ENCODE measurements at regions not wholly inside any gene's neighbourhood (a gene's known extent, or its start where the extent isn't known, plus 50 kb on each side); places are given as distances from the start of the nearest gene placed in this dataset.

DNA sequence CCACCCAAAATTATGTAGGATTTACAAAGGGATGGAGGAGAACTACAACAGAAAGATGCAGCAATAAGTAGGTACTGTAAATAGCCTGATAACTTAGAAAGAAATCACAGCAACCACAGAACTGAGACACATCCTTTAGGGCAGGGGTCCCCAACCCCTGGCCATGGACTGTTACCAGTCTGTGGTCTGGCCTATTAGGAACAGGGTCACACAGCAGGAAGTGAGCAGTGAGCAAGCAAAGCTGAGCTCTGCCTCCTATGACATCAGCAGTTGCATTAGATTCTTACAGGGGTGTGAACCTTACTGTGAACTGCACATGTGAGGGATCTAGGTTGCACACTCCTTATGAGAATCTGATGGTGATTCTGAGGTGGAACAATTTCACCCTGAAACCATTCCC, 997.6 kb downstream of the DIAPH3 start:
- TF ChIP-seq CTCF (IDR thresholded peaks at IDR 0.05) = no peak
- no peak for TF ChIP-seq POLR2A (IDR thresholded peaks at IDR 0.05)
